ENCODE measurements at regions not wholly inside any gene's neighbourhood (a gene's known extent, or its start where the extent isn't known, plus 50 kb on each side); places are given as distances from the start of the nearest gene placed in this dataset.

DNA sequence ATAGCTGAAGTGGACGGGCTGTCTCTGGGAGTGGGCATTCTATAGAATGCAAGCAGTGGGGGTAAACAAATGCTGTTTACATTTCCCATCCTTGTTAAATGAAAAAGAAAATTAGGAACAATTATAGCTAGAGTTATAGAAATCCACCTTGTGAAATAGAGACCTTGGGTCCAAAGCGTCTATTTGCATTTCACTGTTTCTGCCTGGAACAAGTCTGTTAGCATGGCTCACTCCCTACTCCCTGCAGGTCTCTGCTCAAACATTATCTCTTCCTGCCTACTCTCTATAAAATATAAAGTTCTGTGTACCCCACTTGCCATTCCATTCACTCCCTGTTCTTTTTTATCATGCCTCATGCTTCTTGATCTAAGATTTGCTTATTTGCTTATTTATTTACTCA, 975.7 kb upstream of the WWC1 start:
- in situ Hi-C loops (cut with HindIII; ENCODE audit: extremely low pct_ligation_motif_present, low pct_unique_long_range_greater_than_20kb) (no loop called here), intact Hi-C loops (cut with micrococcal nuclease; ENCODE audit: unreplicated experiment) (no loop called here)
- DNase-seq (ENCODE audit: low spot score), result no peak
- peak; percentile 62 for ATAC-seq
- TF ChIP-seq TGIF2 (CRISPR knock-in tag; IDR thresholded peaks at IDR 0.05), result no peak
- no peak for TF ChIP-seq ZNF160 (CRISPR knock-in tag; IDR thresholded peaks at IDR 0.05)
- TF ChIP-seq ZNF484 (CRISPR knock-in tag; IDR thresholded peaks at IDR 0.05; ENCODE audit: borderline replicate concordance, low read depth), result no peak
- no peak overlapping the region for H3K4me3 ChIP-seq (replicated peaks in 1 of 3; ENCODE audit: insufficient read depth in 1 of 3, low read depth in 2 of 3, low read length in 3 of 3)
- H4K20me1 ChIP-seq (ENCODE audit: insufficient read depth, low read length), result no peaks in the 10 kb centered on the region
- BruUV-seq (replicated peaks), result no TSS peak
- no peaks in the 10 kb centered on the region for H3K27me3 ChIP-seq (ENCODE audit: control insufficient read depth in 1 of 2, insufficient read depth in 2 of 2, low read length in 2 of 2)
- H3K79me2 ChIP-seq (ENCODE audit: insufficient read depth, low read length), result no peaks in the 10 kb centered on the region
- FAIRE-seq, result no peak
- no peaks in the 10 kb centered on the region for H3K36me3 ChIP-seq (replicated peaks in 1 of 2; ENCODE audit: control insufficient read depth in 1 of 2, insufficient read depth in 2 of 2, low read length in 2 of 2)
- H3K4me1 ChIP-seq (ENCODE audit: insufficient read depth, low read length), result no peaks in the 10 kb centered on the region
- no peak overlapping the region for H3K9ac ChIP-seq (ENCODE audit: insufficient read depth, low read depth, low read length)
- ChIA-PET CTCF (ENCODE audit: low intra/inter-chr PET ratio, low total read pairs) (no interaction called here), POLR2A (no interaction called here)
- no peak overlapping the region for H3K27ac ChIP-seq (ENCODE audit: extremely low read length, insufficient read depth, low read length)
- H3K4me2 ChIP-seq (ENCODE audit: low read depth, low read length), result no peak overlapping the region
- no peaks in the 10 kb centered on the region for H3K9me3 ChIP-seq (ENCODE audit: low read length)
- no peak overlapping the region for H2AFZ ChIP-seq (ENCODE audit: low read length)
- 0% methylated on average over 2 of the region's 2 CpGs for WGBS (ENCODE audit: low lambda C conversion rate)

DNA sequence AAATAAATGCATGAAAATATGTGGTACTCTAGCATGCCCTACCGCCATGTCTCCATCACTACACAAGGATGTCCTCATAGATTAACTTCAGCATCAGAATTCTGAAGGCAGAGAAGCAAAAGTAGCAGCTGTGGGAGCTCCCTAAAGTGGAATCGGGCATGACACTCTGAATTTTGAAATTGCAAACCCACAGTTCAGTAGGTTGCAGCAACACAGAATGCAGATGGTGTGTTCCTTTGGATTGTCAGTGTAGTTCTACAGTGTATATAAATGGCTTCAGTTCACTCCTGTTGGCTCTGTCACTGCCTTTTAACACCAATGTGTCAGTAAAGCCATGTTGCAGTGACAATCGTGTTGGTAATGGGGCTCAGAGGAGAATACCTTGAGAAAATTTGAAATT, 973.6 kb upstream of the WWC1 start:
- no peaks in the 10 kb centered on the region for H3K27me3 ChIP-seq (ENCODE audit: control insufficient read depth in 1 of 2, insufficient read depth in 2 of 2, low read length in 2 of 2)
- H3K9me3 ChIP-seq (ENCODE audit: low read length), result no peaks in the 10 kb centered on the region
- H3K4me2 ChIP-seq (ENCODE audit: low read depth, low read length), result no peak overlapping the region
- intact Hi-C loops (cut with micrococcal nuclease; ENCODE audit: unreplicated experiment) (no loop called here), in situ Hi-C loops (cut with HindIII; ENCODE audit: extremely low pct_ligation_motif_present, low pct_unique_long_range_greater_than_20kb) (no loop called here)
- no TSS peak for BruUV-seq (replicated peaks)
- ATAC-seq (no peak), FAIRE-seq (no peak), DNase-seq (ENCODE audit: low spot score) (no peak)
- no peak overlapping the region for H3K4me3 ChIP-seq (replicated peaks in 1 of 3; ENCODE audit: insufficient read depth in 1 of 3, low read depth in 2 of 3, low read length in 3 of 3)
- WGBS (ENCODE audit: low lambda C conversion rate), result 0% methylated on average over 3 of the region's 3 CpGs
- ChIA-PET POLR2A (no interaction called here), CTCF (ENCODE audit: low intra/inter-chr PET ratio, low total read pairs) (no interaction called here)
- no peak overlapping the region for H2AFZ ChIP-seq (ENCODE audit: low read length)
- H4K20me1 ChIP-seq (ENCODE audit: insufficient read depth, low read length), result no peaks in the 10 kb centered on the region
- no peaks in the 10 kb centered on the region for H3K36me3 ChIP-seq (replicated peaks in 1 of 2; ENCODE audit: control insufficient read depth in 1 of 2, insufficient read depth in 2 of 2, low read length in 2 of 2)
- no peaks in the 10 kb centered on the region for H3K79me2 ChIP-seq (ENCODE audit: insufficient read depth, low read length)
- H3K27ac ChIP-seq (ENCODE audit: extremely low read length, insufficient read depth, low read length), result no peak overlapping the region
- H3K4me1 ChIP-seq (ENCODE audit: insufficient read depth, low read length), result no peaks in the 10 kb centered on the region
- H3K9ac ChIP-seq (ENCODE audit: insufficient read depth, low read depth, low read length), result no peak overlapping the region
- TF ChIP-seq ZNF44 (CRISPR knock-in tag; IDR thresholded peaks at IDR 0.05) (no peak), TEAD2 (CRISPR knock-in tag; IDR thresholded peaks at IDR 0.05) (no peak), FIP1L1 (IDR thresholded peaks at IDR 0.05; ENCODE audit: borderline replicate concordance, insufficient read depth, low read depth, low read length) (no peak), CCAR2 (optimal IDR thresholded peaks at IDR 0.05; ENCODE audit: low read depth, low read length) (no peak), NR2F1 (CRISPR knock-in tag; IDR thresholded peaks at IDR 0.05) (no peak), ZNF773 (CRISPR knock-in tag; IDR thresholded peaks at IDR 0.05; ENCODE audit: borderline replicate concordance) (no peak), SMAD3 (CRISPR knock-in tag; IDR thresholded peaks at IDR 0.05) (no peak)
- TF ChIP-seq, protein P1, sequence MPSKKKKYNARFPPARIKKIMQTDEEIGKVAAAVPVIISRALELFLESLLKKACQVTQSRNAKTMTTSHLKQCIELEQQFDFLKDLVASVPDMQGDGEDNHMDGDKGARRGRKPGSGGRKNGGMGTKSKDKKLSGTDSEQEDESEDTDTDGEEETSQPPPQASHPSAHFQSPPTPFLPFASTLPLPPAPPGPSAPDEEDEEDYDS (CRISPR knock-in tag; IDR thresholded peaks at IDR 0.05), result no peak
- TF ChIP-seq, protein P2, sequence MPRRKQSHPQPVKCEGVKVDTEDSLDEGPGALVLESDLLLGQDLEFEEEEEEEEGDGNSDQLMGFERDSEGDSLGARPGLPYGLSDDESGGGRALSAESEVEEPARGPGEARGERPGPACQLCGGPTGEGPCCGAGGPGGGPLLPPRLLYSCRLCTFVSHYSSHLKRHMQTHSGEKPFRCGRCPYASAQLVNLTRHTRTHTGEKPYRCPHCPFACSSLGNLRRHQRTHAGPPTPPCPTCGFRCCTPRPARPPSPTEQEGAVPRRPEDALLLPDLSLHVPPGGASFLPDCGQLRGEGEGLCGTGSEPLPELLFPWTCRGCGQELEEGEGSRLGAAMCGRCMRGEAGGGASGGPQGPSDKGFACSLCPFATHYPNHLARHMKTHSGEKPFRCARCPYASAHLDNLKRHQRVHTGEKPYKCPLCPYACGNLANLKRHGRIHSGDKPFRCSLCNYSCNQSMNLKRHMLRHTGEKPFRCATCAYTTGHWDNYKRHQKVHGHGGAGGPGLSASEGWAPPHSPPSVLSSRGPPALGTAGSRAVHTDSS (CRISPR knock-in tag; conservative IDR thresholded peaks at IDR 0.05), result no peak
- TF ChIP-seq, protein P3, sequence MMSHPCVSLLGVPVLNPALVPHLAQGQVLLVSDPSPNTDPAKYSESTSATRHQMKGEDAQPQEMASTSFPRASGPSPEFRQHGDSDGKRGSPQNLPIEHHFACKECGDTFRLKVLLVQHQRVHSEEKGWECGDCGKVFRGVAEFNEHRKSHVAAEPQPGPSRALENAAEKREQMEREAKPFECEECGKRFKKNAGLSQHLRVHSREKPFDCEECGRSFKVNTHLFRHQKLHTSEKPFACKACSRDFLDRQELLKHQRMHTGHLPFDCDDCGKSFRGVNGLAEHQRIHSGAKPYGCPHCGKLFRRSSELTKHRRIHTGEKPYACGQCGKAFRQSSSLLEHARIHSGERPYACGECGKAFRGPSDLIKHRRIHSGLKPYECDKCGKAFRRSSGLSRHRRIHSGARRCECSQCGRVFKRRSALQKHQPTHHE (CRISPR knock-in tag; IDR thresholded peaks at IDR 0.05; ENCODE audit: borderline replicate concordance), result no peak
